Right ventricle myocardium inferior (tissue), 1 donor: ENCODE measurements at regions not wholly inside any gene's neighbourhood (a gene's known extent, or its start where the extent isn't known, plus 50 kb on each side); places are given as distances from the start of the nearest gene placed in this dataset.

Experiments used
- ATAC-seq: fragments of 200-7000 bp; cut with Tn5 transposase; one replicate; pipeline ENCODE4 v1.9.1; 2020; ENCODE audit warnings: mild to moderate bottlenecking, moderate library complexity
- DNase-seq: peaks from one replicate; pipeline ENCODE4 v3.0.0; 2021; ENCODE audit errors: missing footprints
- intact Hi-C: fragments of 100-400 bp; cut with DNase I; formaldehyde crosslinking; loops from one replicate; pipeline ENCODE4 v1.11.0; 2022
- donor health status: DM: no; HTN: yes; CAD: no; lungs with severe emphysema.

- intact Hi-C loops, result no loop called here
- ATAC-seq (no peak), DNase-seq (no peak)
These were observed 190.0 kb downstream of the EMP1 start for GRCh38 chr12:13386323-13387039.

GRCh38 chr12:13383379-13383778 lies 186.9 kb downstream of the EMP1 start:
- intact Hi-C loops, result no loop called here
- no peak for DNase-seq
- no peak for ATAC-seq

GRCh38 chr12:13380297-13380696 lies 183.8 kb downstream of the EMP1 start:
- no peak for DNase-seq
- intact Hi-C loops, result no loop called here
- ATAC-seq, result no peak

- intact Hi-C loops, result no loop called here
- DNase-seq (no peak), ATAC-seq (no peak)
These were observed 183.1 kb downstream of the EMP1 start for GRCh38 chr12:13379531-13380188.

- intact Hi-C loops, result no loop called here
- DNase-seq, result no peak
- ATAC-seq, result no peak
These were observed 181.2 kb downstream of the EMP1 start for GRCh38 chr12:13377698-13378097.

- DNase-seq (no peak), ATAC-seq (no peak)
- intact Hi-C loops, result no loop called here
These were observed 180.3 kb downstream of the EMP1 start for GRCh38 chr12:13376610-13377373.

- intact Hi-C loops, result no loop called here
- ATAC-seq (no peak), DNase-seq (no peak)
These were observed 179.2 kb downstream of the EMP1 start for GRCh38 chr12:13375583-13376345.

- no peak for ATAC-seq
- intact Hi-C loops, result no loop called here
- DNase-seq, result no peak
These were observed 178.3 kb downstream of the EMP1 start for GRCh38 chr12:13374793-13375192.

- ATAC-seq, result no peak
- intact Hi-C loops, result no loop called here
- DNase-seq, result no peak
These were observed 177.3 kb downstream of the EMP1 start for GRCh38 chr12:13373803-13374202.

GRCh38 chr12:13373131-13373530 lies 176.6 kb downstream of the EMP1 start:
- intact Hi-C loops, result no loop called here
- ATAC-seq (no peak), DNase-seq (no peak)

GRCh38 chr12:13372386-13372785 lies 175.9 kb downstream of the EMP1 start:
- DNase-seq (no peak), ATAC-seq (no peak)
- intact Hi-C loops, result no loop called here

GRCh38 chr12:13371797-13372196 lies 175.3 kb downstream of the EMP1 start:
- intact Hi-C loops, result no loop called here
- ATAC-seq, result no peak
- no peak for DNase-seq

GRCh38 chr12:13371367-13371766 lies 174.8 kb downstream of the EMP1 start:
- intact Hi-C loops, result no loop called here
- ATAC-seq, result no peak

GRCh38 chr12:13369474-13370056 lies 173.0 kb downstream of the EMP1 start:
- intact Hi-C loops, result no loop called here
- ATAC-seq, result no peak
- no peak for DNase-seq

More at GRCh38 chr12:13371367-13371766, 174.8 kb downstream of the EMP1 start:
- DNase-seq, result no peak

- intact Hi-C loops, result no loop called here
- no peak for DNase-seq
- no peak for ATAC-seq
These were observed 172.4 kb downstream of the EMP1 start for GRCh38 chr12:13368971-13369370.

- intact Hi-C loops, result no loop called here
These were observed 171.9 kb downstream of the EMP1 start for GRCh38 chr12:13368431-13368830.

GRCh38 chr12:13367973-13368372 lies 171.4 kb downstream of the EMP1 start:
- ATAC-seq (peak; percentile 8), DNase-seq (no peak)
- intact Hi-C loops, result no loop called here

More at GRCh38 chr12:13368431-13368830, 171.9 kb downstream of the EMP1 start:
- ATAC-seq, result peak; percentile 63
- DNase-seq, result no peak

- DNase-seq (peak; percentile 74), ATAC-seq (peak; percentile 88)
- intact Hi-C loops, result no loop called here
These were observed 169.3 kb downstream of the EMP1 start for GRCh38 chr12:13365748-13366366.
